ENCODE measurements at regions not wholly inside any gene's neighbourhood (a gene's known extent, or its start where the extent isn't known, plus 50 kb on each side); places are given as distances from the start of the nearest gene placed in this dataset.

- no TSS peak for BruUV-seq (replicated peaks)
- POLR2A ChIA-PET (ENCODE audit: unreplicated experiment): no interaction called here
- TF ChIP-seq BHLHE40 (IDR thresholded peaks at IDR 0.05; ENCODE audit: low read depth, low read length): no peak
- no peak for TF ChIP-seq ELK1 (IDR thresholded peaks at IDR 0.05; ENCODE audit: borderline replicate concordance, low read depth, low read length)
- TF ChIP-seq MAFK (IDR thresholded peaks at IDR 0.05; ENCODE audit: low read depth, low read length): no peak
- TF ChIP-seq CEBPB (IDR thresholded peaks at IDR 0.05; ENCODE audit: low read depth, low read length): no peak
- no peak for TF ChIP-seq MAZ (IDR thresholded peaks at IDR 0.05; ENCODE audit: borderline replicate concordance, low read depth, low read length)
- TF ChIP-seq RCOR1 (IDR thresholded peaks at IDR 0.05; ENCODE audit: insufficient replicate concordance, low read length): no peak
- no peak for TF ChIP-seq MXI1 (IDR thresholded peaks at IDR 0.05; ENCODE audit: borderline replicate concordance, low read depth, low read length)
- no peak for TF ChIP-seq CHD1 (IDR thresholded peaks at IDR 0.05; ENCODE audit: low read depth, low read length)
- no peak for TF ChIP-seq FOS (IDR thresholded peaks at IDR 0.05; ENCODE audit: low read depth, low read length)
- TF ChIP-seq NFE2L2 (IDR thresholded peaks at IDR 0.05; ENCODE audit: low read depth, low read length): no peak
- TF ChIP-seq CTCF (conservative IDR thresholded peaks at IDR 0.05; ENCODE audit: low read depth, low read length): no peak
- TF ChIP-seq SMC3 (IDR thresholded peaks at IDR 0.05; ENCODE audit: low read depth, low read length): no peak
- no peak for TF ChIP-seq RAD21 (IDR thresholded peaks at IDR 0.05; ENCODE audit: low read length)
- no peak for TF ChIP-seq RFX5 (IDR thresholded peaks at IDR 0.05; ENCODE audit: low read depth, low read length)
Observed at GRCh38 chr7:73977619-73978618, 50.1 kb upstream of the ELN start.

More at GRCh38 chr7:73977619-73978618, 50.1 kb upstream of the ELN start:
- ATAC-seq (ENCODE audit: low read depth) (no peak), DNase-seq (no peak)
- Histone ChIP-seq H4K91ac (ENCODE audit: insufficient read depth, low read depth, low read length) (no peak overlapping the region), H3K27ac (ENCODE audit: insufficient read depth, low read length) (no peak overlapping the region), H3K79me1 (ENCODE audit: low read depth in 1 of 2, low read length in 2 of 2) (no peaks in the 10 kb centered on the region), H3K9me3 (ENCODE audit: control insufficient read depth, insufficient read depth, low read length) (no peaks in the 10 kb centered on the region), H4K8ac (ENCODE audit: low read depth in 2 of 2, low read length in 2 of 2) (no peak overlapping the region), H3K4me3 (ENCODE audit: insufficient read depth, low read depth, low read length) (no peak overlapping the region), H3K9ac (ENCODE audit: low read depth, low read length) (no peak overlapping the region), H4K20me1 (ENCODE audit: insufficient read depth, low read length) (no peaks in the 10 kb centered on the region), H3K4ac (ENCODE audit: low read depth, low read length) (no peak overlapping the region), H3K23ac (ENCODE audit: low read depth, low read length) (no peak overlapping the region), H2AFZ (replicated peaks; ENCODE audit: low read length, poor library complexity) (peak overlapping the region; percentile 51), H3K9me1 (ENCODE audit: insufficient read depth, low read length) (peaks cover 3% of the 10 kb centered on the region; the same call in 1 of the 2 replicates), H3K4me2 (ENCODE audit: low read depth, low read length) (no peak overlapping the region), H4K5ac (ENCODE audit: low read depth, low read length) (no peak overlapping the region), H2BK5ac (ENCODE audit: low read depth, low read length, poor library complexity, severe bottlenecking) (no peak overlapping the region), H3K14ac (replicated peaks; ENCODE audit: low read depth, low read length) (no peak overlapping the region), H3K18ac (ENCODE audit: low read depth, low read length) (no peak overlapping the region), H2BK20ac (ENCODE audit: low read depth, low read length) (0 out of 2 replicates have a peak overlapping the region, but pooled peaks have one; percentile 66), H2AK5ac (ENCODE audit: low read depth, low read length) (no peak overlapping the region; the same call in 1 of the 2 replicates), H2BK15ac (ENCODE audit: low read depth, low read length) (no peak overlapping the region), H3K27me3 (ENCODE audit: control insufficient read depth, insufficient read depth, low read length) (no peaks in the 10 kb centered on the region), H3K56ac (ENCODE audit: extremely low read depth, insufficient read depth, low read length) (no peak overlapping the region), H2BK120ac (ENCODE audit: low read depth, low read length) (no peak overlapping the region), H3K36me3 (ENCODE audit: control insufficient read depth, insufficient read depth, low read length) (no peaks in the 10 kb centered on the region), H3K4me1 (ENCODE audit: control insufficient read depth, insufficient read depth, low read length) (no peaks in the 10 kb centered on the region), H2AK9ac (replicated peaks; ENCODE audit: low read depth, low read length, poor library complexity) (no peak overlapping the region)
- intact Hi-C loops (cut with micrococcal nuclease): no loop called here
- WGBS, 2 experiments (ENCODE audit: extremely low coverage in 2 of 2, insufficient read length in 1 of 2): 85% methylated on average over 15 of the region's 23 CpGs; no CpG with 5 or more reads in 1 of the 2 experiments
- in situ Hi-C loops (cut with MboI; ENCODE audit: low sequenced_read_pairs): no loop called here
- CTCF ChIA-PET: no interaction called here
- dilution Hi-C loops (cut with HindIII; ENCODE audit: low sequenced_read_pairs, unreplicated experiment): no loop called here

All from IMR-90 (cell line).